Daoy (cell line): ENCODE measurements at regions not wholly inside any gene's neighbourhood (a gene's known extent, or its start where the extent isn't known, plus 50 kb on each side); places are given as distances from the start of the nearest gene placed in this dataset.
A peak's percentile ranks its signal among the peaks of the same experiment; 100 is the strongest.
"Not testable (repeated sequence)": the region's sequence is repeated elsewhere in the genome, so short reads cannot be mapped to it uniquely, and the experiment has no call there.

Experiments
- DNase-seq: peaks from one replicate; pipeline ENCODE4 v3.0.0-alpha.2; 2015; ENCODE audit warnings: low read depth

- no peak for DNase-seq
Measured at GRCh38 chr2:21332993-21333625, 209.3 kb downstream of the TDRD15 start.

- peak; percentile 26 for DNase-seq
Measured at GRCh38 chr2:21333684-21334083, 209.9 kb downstream of the TDRD15 start.

GRCh38 chr2:21346984-21347383, 223.2 kb downstream of the TDRD15 start:
- no peak for DNase-seq

GRCh38 chr2:21353879-21354679, 230.3 kb downstream of the TDRD15 start:
- no peak for DNase-seq

- DNase-seq = no peak
Measured at GRCh38 chr2:21356086-21356856, 232.5 kb downstream of the TDRD15 start.

GRCh38 chr2:21356857-21357255, 233.1 kb downstream of the TDRD15 start:
- no peak for DNase-seq

GRCh38 chr2:21358976-21359375, 235.2 kb downstream of the TDRD15 start:
- DNase-seq = no peak

- no peak for DNase-seq
Measured at GRCh38 chr2:21361384-21361783, 237.6 kb downstream of the TDRD15 start.

GRCh38 chr2:21361957-21362486, 238.3 kb downstream of the TDRD15 start:
- DNase-seq = no peak

- DNase-seq = no peak
Measured at GRCh38 chr2:21363364-21363763, 239.6 kb downstream of the TDRD15 start.

GRCh38 chr2:21367421-21367820, 243.7 kb downstream of the TDRD15 start:
- DNase-seq = peak; percentile 71

- no peak for DNase-seq
Measured at GRCh38 chr2:21369787-21370186, 246.0 kb downstream of the TDRD15 start.

GRCh38 chr2:21371499-21372003, 247.8 kb downstream of the TDRD15 start:
- DNase-seq = no peak

GRCh38 chr2:21372654-21373053, 248.9 kb downstream of the TDRD15 start:
- DNase-seq = peak; percentile 19

- DNase-seq = no peak
Measured at GRCh38 chr2:21376864-21377263, 253.1 kb downstream of the TDRD15 start.

- DNase-seq = no peak
Measured at GRCh38 chr2:21379140-21379539, 255.4 kb downstream of the TDRD15 start.

GRCh38 chr2:21379668-21380067, 255.9 kb downstream of the TDRD15 start:
- DNase-seq = not testable (repeated sequence)

GRCh38 chr2:21381421-21381820, 257.7 kb downstream of the TDRD15 start:
- no peak for DNase-seq

- no peak for DNase-seq
Measured at GRCh38 chr2:21382701-21383520, 259.1 kb downstream of the TDRD15 start.

- DNase-seq = no peak
Measured at GRCh38 chr2:21386666-21387065, 262.9 kb downstream of the TDRD15 start.

GRCh38 chr2:21392649-21393048, 268.9 kb downstream of the TDRD15 start:
- DNase-seq = no peak
